SK-N-DZ (cell line): ENCODE measurements at regions not wholly inside any gene's neighbourhood (a gene's known extent, or its start where the extent isn't known, plus 50 kb on each side); places are given as distances from the start of the nearest gene placed in this dataset.

Source experiments
- DNase-seq: peaks from one replicate; pipeline ENCODE4 v3.0.0-alpha.2; 2015; ENCODE audit warnings: low spot score
- small RNA-seq, 2 experiments: library from RNA; depleted of rRNA; stranded (forward); fragments of <200 nt; gene quantifications; one replicate each; pipeline ENCODE3, GENCODE V24; 2014

DNA sequence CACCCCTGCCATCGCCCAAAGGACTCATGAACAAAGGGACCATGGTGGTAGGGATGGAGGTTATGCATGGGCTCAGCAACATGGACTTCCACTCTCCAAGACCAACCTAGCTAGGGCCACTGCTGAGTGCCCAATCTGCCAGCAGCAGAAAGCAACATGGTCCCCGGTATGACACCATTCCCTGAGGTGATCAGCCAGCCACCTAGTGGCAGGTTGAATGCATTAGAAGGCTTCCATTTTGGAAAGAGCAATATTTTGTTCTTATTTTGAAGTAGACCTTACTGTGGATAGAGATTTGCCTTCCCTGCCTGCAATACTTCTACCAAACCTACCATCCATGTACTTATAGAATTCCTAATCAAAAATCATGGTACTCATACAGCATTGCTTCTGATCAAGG is 99.8 kb downstream of the METTL4 start:
- DNase-seq, result no peak

DNA sequence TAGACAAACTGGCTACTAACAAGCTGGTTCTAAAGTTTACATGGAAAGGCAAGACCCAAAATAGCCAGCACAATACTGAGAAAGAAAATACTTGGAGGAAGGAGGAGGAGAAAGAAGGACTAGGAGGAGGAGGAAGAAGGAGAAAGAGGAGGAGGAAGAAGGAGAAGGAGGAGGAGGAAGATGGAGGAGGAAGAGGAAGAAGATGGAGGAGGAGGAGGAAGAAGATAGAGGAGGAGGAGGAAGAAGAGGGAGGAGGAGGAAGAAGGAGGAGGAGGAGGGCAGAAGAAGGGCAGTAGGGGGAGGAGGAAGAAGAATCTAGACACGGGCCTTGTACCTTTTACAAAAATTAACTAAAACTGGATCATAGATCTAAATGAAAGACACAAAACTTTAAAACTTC is 92.6 kb downstream of the METTL4 start:
- no peak for DNase-seq

DNA sequence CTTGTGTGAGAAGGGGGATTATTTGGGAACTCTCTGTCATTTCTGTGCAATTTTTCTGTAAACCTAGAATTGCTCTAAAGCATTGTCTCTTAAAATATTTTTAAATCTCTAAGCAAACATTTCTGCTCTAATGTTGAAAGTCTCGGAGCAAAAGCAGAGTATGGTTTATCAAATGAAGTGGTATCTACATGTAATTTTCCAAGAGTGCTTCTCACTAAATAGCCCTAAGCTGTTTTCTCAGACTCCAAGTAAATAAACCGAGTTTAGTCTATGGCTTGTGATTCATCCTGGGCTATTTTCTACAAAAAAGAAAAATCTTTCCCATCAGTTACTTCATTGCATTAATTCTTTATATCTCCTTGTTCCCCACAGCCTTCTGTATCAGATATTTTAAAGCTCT is 90.8 kb downstream of the METTL4 start:
- no peak for DNase-seq

DNA sequence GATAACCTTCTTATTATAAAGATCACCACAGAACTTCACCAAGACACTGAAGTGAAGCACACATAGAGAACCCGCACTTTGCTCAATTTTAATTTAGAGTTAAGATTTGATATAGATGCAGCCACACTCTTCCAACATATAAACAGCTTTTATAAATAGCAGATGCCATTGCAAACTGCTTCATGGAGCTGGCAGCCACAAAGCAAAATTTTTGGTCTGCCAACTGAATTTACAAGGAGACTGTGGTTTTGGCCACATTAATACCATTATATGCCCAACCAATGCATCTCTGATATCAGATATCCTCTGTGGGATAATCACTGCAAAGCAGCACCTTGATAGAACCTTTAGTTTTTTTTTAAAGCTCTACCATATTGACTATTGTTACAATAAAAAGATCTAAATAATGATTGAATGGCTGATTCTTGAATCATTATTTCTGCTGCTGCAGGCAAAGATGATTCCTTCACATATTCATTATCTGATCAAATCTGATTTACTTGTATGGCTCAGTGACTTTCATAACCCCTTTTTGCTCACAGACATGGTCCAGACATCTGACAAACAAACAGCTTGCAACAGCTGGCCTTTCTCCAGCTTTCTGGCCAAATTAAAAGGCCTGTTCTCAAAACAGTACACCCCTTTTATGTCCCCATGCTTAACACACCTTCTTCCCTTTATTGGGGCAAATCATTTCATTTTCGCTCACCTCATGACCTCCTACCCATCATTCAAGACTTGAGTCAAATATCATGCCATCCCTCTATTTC is 88.4 kb downstream of the METTL4 start:
- DNase-seq, result peak; percentile 65

DNA sequence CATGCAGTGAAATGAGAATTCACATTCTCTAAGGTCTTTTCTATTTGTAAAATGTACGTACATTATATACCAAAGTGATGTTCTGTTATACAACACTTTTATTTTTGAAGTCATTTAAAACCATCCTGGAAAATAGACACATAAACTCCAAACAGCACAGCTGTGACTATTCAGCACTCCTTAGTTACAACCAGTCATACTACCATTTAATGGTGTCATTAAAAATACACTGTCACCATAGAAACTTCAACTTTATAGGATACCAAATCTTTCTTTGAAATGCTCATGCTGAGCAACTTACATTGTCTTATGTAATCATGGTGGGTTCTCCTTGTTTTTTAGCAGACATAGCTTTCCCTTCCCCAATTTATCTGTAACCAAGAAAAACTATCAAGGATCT is 85.3 kb downstream of the METTL4 start:
- DNase-seq, result no peak

DNA sequence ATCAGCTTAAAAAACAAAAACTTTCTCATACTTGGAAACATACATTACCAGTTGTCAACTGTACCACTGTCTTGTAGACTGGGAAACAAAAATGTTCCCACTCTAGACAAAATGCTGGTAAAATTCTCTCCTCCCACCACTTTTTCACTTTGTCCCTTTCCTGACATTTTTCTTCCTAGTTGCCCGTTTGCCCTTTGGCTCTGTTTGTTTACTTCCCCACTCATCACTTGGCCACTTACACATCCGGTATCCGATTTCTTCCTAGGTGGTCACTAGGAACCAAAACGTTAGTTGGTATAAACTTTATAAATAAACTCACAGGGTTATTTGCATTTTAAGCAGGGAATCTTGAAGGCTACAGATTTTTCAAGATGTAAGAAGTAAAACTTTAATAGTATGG is 84.9 kb downstream of the METTL4 start:
- DNase-seq, result no peak

Small RNAs in the stretch of these regions (small RNA-seq; reads per million reads assigned to genes)
- gene AP005119.1 (0 reads per million in 2 experiments), gene COX6CP3 (0 to 0.04 reads per million in 2 experiments), gene RN7SKP72 (0.03 to 2.6 reads per million in 2 experiments)
